ENCODE measurements at regions not wholly inside any gene's neighbourhood (a gene's known extent, or its start where the extent isn't known, plus 50 kb on each side); places are given as distances from the start of the nearest gene placed in this dataset.

GRCh38 chr10:30793093-30793492 is 163.5 kb upstream of the LYZL2 start:
- peaks cover 32% of the 10 kb centered on the region for H3K4me1 Mint-ChIP-seq
- intact Hi-C loops (cut with DNase I, micrococcal nuclease) = no loop called here
- no peak overlapping the region for H3K4me3 Mint-ChIP-seq
- no peak for ATAC-seq
- no peaks in the 10 kb centered on the region for H3K36me3 Mint-ChIP-seq (ENCODE audit: low read depth)
- ChIA-PET CTCF (interaction anchor here (0.9 to 1.3 kb wide), 4 partner anchors 9 to 154 kb away, joined by 3 to 6 read pairs (median 4); no protein-coding TSS in a partner anchor), POLR2A (no interaction called here)
- no peaks in the 10 kb centered on the region for H3K9me3 Mint-ChIP-seq (ENCODE audit: low read depth)
- DNase-seq = no peak
- H3K27me3 Mint-ChIP-seq = no peaks in the 10 kb centered on the region
- no peak overlapping the region for H3K27ac Mint-ChIP-seq

- ATAC-seq (no peak), DNase-seq (no peak)
- H3K9me3 Mint-ChIP-seq (ENCODE audit: low read depth) = no peaks in the 10 kb centered on the region
- POLR2A ChIA-PET = no interaction called here
- no peaks in the 10 kb centered on the region for H3K27me3 Mint-ChIP-seq
- H3K4me1 Mint-ChIP-seq = peaks cover 33% of the 10 kb centered on the region
- CTCF ChIA-PET = interaction anchor here (0.6 to 1.3 kb wide), 3 partner anchors 11 to 153 kb away, joined by 3 to 6 read pairs (median 3); no protein-coding TSS in a partner anchor
- intact Hi-C loops (cut with DNase I, micrococcal nuclease) = no loop called here
- no peak overlapping the region for H3K4me3 Mint-ChIP-seq
- no peaks in the 10 kb centered on the region for H3K36me3 Mint-ChIP-seq (ENCODE audit: low read depth)
- peak overlapping the region; percentile 73 for H3K27ac Mint-ChIP-seq
Observed at GRCh38 chr10:30792025-30792424, 162.5 kb upstream of the LYZL2 start.

DNA sequence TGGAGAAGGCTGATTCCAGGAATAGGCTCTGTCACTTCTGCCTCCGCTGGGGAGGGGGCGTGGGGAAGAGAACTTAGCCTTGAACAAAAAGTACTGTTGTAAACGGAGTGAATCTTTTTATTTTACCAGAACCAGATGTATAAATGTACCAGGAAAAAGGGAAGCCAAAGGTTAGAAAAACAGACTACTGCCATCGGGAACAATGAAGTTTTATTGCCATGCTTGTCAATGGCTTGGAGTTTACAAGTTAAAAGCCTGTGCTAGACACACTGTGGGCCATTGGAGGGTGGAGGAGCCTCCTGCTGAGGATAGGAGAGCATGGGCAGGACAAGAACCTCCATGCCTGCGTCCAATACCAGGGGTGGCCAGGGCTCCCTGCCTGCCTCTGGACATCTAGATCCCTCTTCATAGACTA is 161.7 kb upstream of the LYZL2 start:
- DNase-seq = no peak
- POLR2A ChIA-PET = no interaction called here
- no peaks in the 10 kb centered on the region for H3K36me3 Mint-ChIP-seq (ENCODE audit: low read depth)
- H3K27me3 Mint-ChIP-seq = no peaks in the 10 kb centered on the region
- no peak overlapping the region for H3K4me3 Mint-ChIP-seq
- CTCF ChIA-PET = no interaction called here
- peak overlapping the region; percentile 27 for H3K27ac Mint-ChIP-seq
- intact Hi-C loops (cut with DNase I, micrococcal nuclease) = no loop called here
- H3K4me1 Mint-ChIP-seq = peaks cover 33% of the 10 kb centered on the region
- no peaks in the 10 kb centered on the region for H3K9me3 Mint-ChIP-seq (ENCODE audit: low read depth)
- no peak for ATAC-seq

DNA sequence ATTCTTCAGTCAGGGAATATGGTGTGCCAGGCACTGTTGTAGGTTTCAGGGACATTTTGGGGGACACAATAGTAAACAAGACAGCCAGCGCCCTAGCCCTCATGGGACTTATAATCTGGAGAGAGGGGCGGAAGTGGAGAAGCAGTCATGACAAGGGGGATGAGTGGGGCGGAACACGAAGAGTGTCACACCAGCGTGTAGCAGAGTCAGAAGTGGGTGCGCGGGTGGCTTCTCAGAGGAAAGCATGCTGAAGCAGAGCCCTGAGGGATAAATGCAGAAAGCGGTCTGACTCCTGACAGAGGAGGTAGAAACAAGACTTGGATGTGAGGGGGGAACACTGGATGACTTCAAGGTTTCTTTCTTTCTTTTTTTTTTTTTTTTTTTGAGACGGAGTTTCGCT is 160.3 kb upstream of the LYZL2 start:
- no peak overlapping the region for H3K27ac Mint-ChIP-seq
- intact Hi-C loops (cut with DNase I, micrococcal nuclease) = loop anchor here in 1 of 2 experiments (10.0 kb wide), 3 partner anchors 115 to 725 kb away; no protein-coding TSS in a partner anchor

GRCh38 chr10:30788307-30788706 is 158.8 kb upstream of the LYZL2 start:
- intact Hi-C loops (cut with DNase I, micrococcal nuclease) = loop anchor here in 1 of 2 experiments (10.0 kb wide), 3 partner anchors 114 to 726 kb away; no protein-coding TSS in a partner anchor
- DNase-seq = peak; percentile 37

More for the DNA sequence above, 160.3 kb upstream of the LYZL2 start:
- CTCF ChIA-PET = interaction anchor here (0.5 kb wide), 1 partner anchor 544 kb away, joined by 3 read pairs; no protein-coding TSS in a partner anchor
- Mint-ChIP-seq H3K4me1 (peaks cover 36% of the 10 kb centered on the region), H3K27me3 (peaks cover 2% of the 10 kb centered on the region), H3K36me3 (ENCODE audit: low read depth) (no peaks in the 10 kb centered on the region), H3K9me3 (ENCODE audit: low read depth) (no peaks in the 10 kb centered on the region), H3K4me3 (no peak overlapping the region)
- POLR2A ChIA-PET = no interaction called here
- ATAC-seq = no peak
- DNase-seq = no peak

GRCh38 chr10:30786906-30787305 is 157.4 kb upstream of the LYZL2 start:
- intact Hi-C loops (cut with DNase I, micrococcal nuclease) = loop anchor here in 1 of 2 experiments (10.0 kb wide), 3 partner anchors 112 to 728 kb away; no protein-coding TSS in a partner anchor
- ChIA-PET POLR2A (no interaction called here), CTCF (interaction anchor here (0.9 to 1.7 kb wide), 2 partner anchors 29 to 116 kb away, joined by 3 read pairs; no protein-coding TSS in a partner anchor)
- no peak for ATAC-seq
- Mint-ChIP-seq H3K27me3 (peaks cover 2% of the 10 kb centered on the region), H3K4me3 (no peak overlapping the region), H3K4me1 (peaks cover 37% of the 10 kb centered on the region), H3K36me3 (ENCODE audit: low read depth) (no peaks in the 10 kb centered on the region), H3K9me3 (ENCODE audit: low read depth) (no peaks in the 10 kb centered on the region), H3K27ac (no peak overlapping the region)
- no peak for DNase-seq

More at GRCh38 chr10:30788307-30788706, 158.8 kb upstream of the LYZL2 start:
- POLR2A ChIA-PET = no interaction called here
- H3K9me3 Mint-ChIP-seq (ENCODE audit: low read depth) = no peaks in the 10 kb centered on the region
- peaks cover 2% of the 10 kb centered on the region for H3K27me3 Mint-ChIP-seq
- H3K27ac Mint-ChIP-seq = no peak overlapping the region
- CTCF ChIA-PET = no interaction called here
- no peak overlapping the region for H3K4me3 Mint-ChIP-seq
- H3K36me3 Mint-ChIP-seq (ENCODE audit: low read depth) = no peaks in the 10 kb centered on the region
- H3K4me1 Mint-ChIP-seq = peaks cover 46% of the 10 kb centered on the region
- ATAC-seq = no peak

- Mint-ChIP-seq H3K27me3 (peaks cover 2% of the 10 kb centered on the region), H3K9me3 (ENCODE audit: low read depth) (no peaks in the 10 kb centered on the region), H3K36me3 (ENCODE audit: low read depth) (no peaks in the 10 kb centered on the region), H3K27ac (peak overlapping the region; percentile 32), H3K4me3 (peak overlapping the region; percentile 16), H3K4me1 (peaks cover 29% of the 10 kb centered on the region)
- intact Hi-C loops (cut with DNase I, micrococcal nuclease) = loop anchor here in 1 of 2 experiments (10.0 kb wide), 3 partner anchors 111 to 729 kb away; no protein-coding TSS in a partner anchor
- ChIA-PET CTCF (interaction anchor here (0.6 to 1.7 kb wide), 3 partner anchors 29 to 298 kb away, joined by 3 read pairs; no protein-coding TSS in a partner anchor), POLR2A (no interaction called here)
- ATAC-seq (peak; percentile 52), DNase-seq (peak; percentile 21)
Observed at GRCh38 chr10:30786131-30786530, 156.6 kb upstream of the LYZL2 start.

DNA sequence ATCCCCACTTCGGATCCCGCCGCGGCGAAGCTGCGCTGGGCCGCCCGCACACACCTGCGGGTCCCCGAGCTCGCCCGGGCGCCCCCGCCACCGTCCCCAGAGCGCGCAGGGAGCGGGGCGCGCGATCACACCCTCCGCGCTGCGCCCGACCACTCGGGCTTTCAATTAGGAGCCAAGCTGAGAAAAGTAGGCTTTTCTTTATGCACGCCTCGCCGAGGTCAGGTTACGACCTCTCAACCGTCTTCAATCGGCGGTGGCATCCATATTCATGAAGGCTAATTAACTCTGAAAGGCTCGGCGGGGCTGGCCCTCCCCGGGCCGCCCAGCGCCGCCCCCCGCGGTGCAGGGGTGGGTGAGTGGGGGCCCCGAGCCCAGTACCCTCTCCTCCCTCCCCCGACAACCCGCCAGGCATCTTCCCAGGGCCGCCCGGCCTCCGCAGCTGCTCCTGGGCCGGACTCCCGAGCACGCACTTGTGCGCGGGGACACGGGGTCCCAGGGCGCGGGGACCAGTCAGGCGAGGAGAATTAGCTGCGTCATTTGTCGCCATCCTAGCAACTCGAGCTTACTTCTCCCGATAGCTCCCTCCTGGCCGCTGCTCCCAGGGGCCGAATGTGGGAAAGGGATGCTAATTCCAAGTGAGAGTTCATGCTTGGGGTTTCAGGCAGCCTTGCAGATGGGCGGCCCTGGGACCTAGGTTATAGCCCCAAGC is 155.5 kb upstream of the LYZL2 start:
- ChIA-PET CTCF (interaction anchor here (0.6 to 2.4 kb wide), 23 partner anchors 9 to 1760 kb away, joined by 3 to 13 read pairs (median 3); partner anchors contain the start of gene ZNF438), POLR2A (interaction anchor here (0.6 to 0.7 kb wide), 2 partner anchors 19 to 83 kb away, joined by 4 to 5 read pairs; no protein-coding TSS in a partner anchor)
- Mint-ChIP-seq H3K27ac (no peak overlapping the region), H3K4me1 (peaks cover 24% of the 10 kb centered on the region), H3K4me3 (peak overlapping the region; percentile 66), H3K36me3 (ENCODE audit: low read depth) (no peaks in the 10 kb centered on the region), H3K27me3 (peaks cover 2% of the 10 kb centered on the region), H3K9me3 (ENCODE audit: low read depth) (no peaks in the 10 kb centered on the region)
- ATAC-seq (no peak), DNase-seq (peak; percentile 44)
- intact Hi-C loops (cut with DNase I, micrococcal nuclease) = loop anchor here (1.0 to 10.0 kb wide), 14 partner anchors 58 to 1023 kb away; partner anchors contain the start of gene ZEB1 (in 2 of the 2)

DNA sequence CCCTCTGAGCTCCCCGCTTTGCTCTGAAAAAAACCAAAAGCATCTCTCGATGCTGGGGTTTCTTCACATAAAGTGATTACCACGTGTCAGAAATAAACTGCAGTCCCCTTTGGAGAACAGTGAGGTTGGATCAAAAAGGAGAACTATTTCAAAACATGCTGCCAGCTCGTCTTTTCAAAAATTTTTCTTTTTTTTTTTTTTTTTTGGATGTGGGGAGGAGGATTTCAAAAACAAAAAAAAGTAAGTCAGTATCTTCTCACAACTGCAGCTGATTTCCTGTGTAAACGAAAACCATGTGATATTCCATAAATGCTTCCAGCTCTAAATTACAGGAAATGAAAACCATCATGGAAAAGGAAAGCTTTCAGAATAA is 155.0 kb upstream of the LYZL2 start:
- H3K4me3 Mint-ChIP-seq = peak overlapping the region; percentile 66
- no peaks in the 10 kb centered on the region for H3K9me3 Mint-ChIP-seq (ENCODE audit: low read depth)
- peaks cover 2% of the 10 kb centered on the region for H3K27me3 Mint-ChIP-seq
- ChIA-PET CTCF (interaction anchor here (0.6 to 2.4 kb wide), 20 partner anchors 9 to 1761 kb away, joined by 3 to 13 read pairs (median 4); partner anchors contain the start of gene ZNF438), POLR2A (interaction anchor here (0.6 to 0.7 kb wide), 2 partner anchors 19 to 82 kb away, joined by 4 to 5 read pairs; no protein-coding TSS in a partner anchor)
- ATAC-seq (peak; percentile 6), DNase-seq (no peak)
- peak overlapping the region; percentile 43 for H3K27ac Mint-ChIP-seq
- no peaks in the 10 kb centered on the region for H3K36me3 Mint-ChIP-seq (ENCODE audit: low read depth)
- H3K4me1 Mint-ChIP-seq = peaks cover 20% of the 10 kb centered on the region
- intact Hi-C loops (cut with DNase I, micrococcal nuclease) = loop anchor here (1.0 to 10.0 kb wide), 14 partner anchors 57 to 1024 kb away; partner anchors contain the start of gene ZEB1 (in 2 of the 2)

- H3K27ac Mint-ChIP-seq = peak overlapping the region; percentile 21
- ATAC-seq = peak; percentile 86
- no peaks in the 10 kb centered on the region for H3K36me3 Mint-ChIP-seq (ENCODE audit: low read depth)
- peak overlapping the region; percentile 66 for H3K4me3 Mint-ChIP-seq
- intact Hi-C loops (cut with DNase I, micrococcal nuclease) = loop anchor here (1.0 to 10.0 kb wide), 14 partner anchors 57 to 1024 kb away; partner anchors contain the start of gene ZEB1 (in 2 of the 2)
- ChIA-PET POLR2A (interaction anchor here (0.6 kb wide), 1 partner anchor 82 kb away, joined by 5 read pairs; no protein-coding TSS in a partner anchor), CTCF (interaction anchor here (0.6 to 2.4 kb wide), 24 partner anchors 10 to 1761 kb away, joined by 3 to 13 read pairs (median 3); partner anchors contain the start of gene ZNF438)
- H3K9me3 Mint-ChIP-seq (ENCODE audit: low read depth) = no peaks in the 10 kb centered on the region
- peaks cover 2% of the 10 kb centered on the region for H3K27me3 Mint-ChIP-seq
- H3K4me1 Mint-ChIP-seq = peaks cover 20% of the 10 kb centered on the region
- peak; percentile 90 for DNase-seq
Observed at GRCh38 chr10:30783939-30784501, 154.5 kb upstream of the LYZL2 start.

Data from activated CD4-positive, alpha-beta T cell treated with anti-CD3 and anti-CD28 coated beads for 36 hours (primary cell).